Breast epithelium (tissue), 4 donors: ENCODE measurements at regions not wholly inside any gene's neighbourhood (a gene's known extent, or its start where the extent isn't known, plus 50 kb on each side); places are given as distances from the start of the nearest gene placed in this dataset.

Experiments
- DNase-seq, 2 donors: peaks; one replicate each; pipeline ENCODE4 v3.0.0-alpha.2; 2019; ENCODE audit warnings: low spot score in 2 of 2
- H3K27ac ChIP-seq, 2 donors: fragments of 200-600 bp; sonication (generic) in 1 of 2; one replicate each; pipeline ENCODE4 v1.5.1; 2016 to 2019; ENCODE audit warnings: mild to moderate bottlenecking in 1 of 2
- H3K27me3 ChIP-seq, 2 donors: fragments of 200-600 bp; sonication (generic) in 1 of 2; one replicate each; pipeline versions ENCODE4 v1.5.1 to v1.6.0; 2017 to 2019; ENCODE audit warnings: control low read depth in 1 of 2, mild to moderate bottlenecking in 1 of 2
- H3K36me3 ChIP-seq: fragments of 200-600 bp; one replicate; pipeline ENCODE4 v1.5.1; 2019
- H3K4me1 ChIP-seq, 2 donors: fragments of 200-600 bp; sonication (generic); one replicate each; pipeline ENCODE4 v1.5.1; 2016 to 2019; ENCODE audit warnings: control low read depth in 1 of 2
- H3K4me3 ChIP-seq, 3 donors: fragments of 200-600 bp; sonication (generic); 1 replicate in 2 of 3; 2 replicates in 1 of 3; pipeline ENCODE4 v1.5.1; 2016 to 2019; ENCODE audit warnings: mild to moderate bottlenecking in 3 of 3, moderate library complexity in 2 of 3
- H3K9me3 ChIP-seq, 2 donors: fragments of 200-600 bp; sonication (generic) in 1 of 2; one replicate each; pipeline ENCODE4 v1.5.1; 2016 to 2019; ENCODE audit warnings: control low read depth in 1 of 2
- CTCF ChIP-seq, 3 donors: fragments of 450-650 bp; IDR thresholded peaks; one replicate each; pipeline ENCODE4 v1.5.1; 2016 to 2017; ENCODE audit warnings: antibody characterized with exemption in 3 of 3, mild to moderate bottlenecking in 3 of 3, moderate library complexity in 3 of 3
- POLR2A ChIP-seq: fragments of 450-650 bp; IDR thresholded peaks from one replicate; pipeline ENCODE4 v1.6.1; 2016; ENCODE audit warnings: antibody characterized with exemption, mild to moderate bottlenecking, moderate library complexity
- POLR2AphosphoS5 ChIP-seq, 3 donors: sonication (generic); formaldehyde crosslinking; IDR thresholded peaks; one replicate each; pipeline ENCODE4 v1.6.1; 2017; ENCODE audit warnings: antibody characterized with exemption in 3 of 3
- intact Hi-C: fragments of 100-400 bp; cut with DNase I; formaldehyde crosslinking; loops from one replicate; pipeline ENCODE4 v1.15.1; 2023; ENCODE audit warnings: low total_unique reads

- TF ChIP-seq POLR2A (no peak), POLR2AphosphoS5 (IDR thresholded peaks at IDR 0.05) (no peak), CTCF (IDR thresholded peaks at IDR 0.05) (no peak)
- Histone ChIP-seq H3K4me1 (no peaks in the 10 kb centered on the region), H3K36me3 (no peaks in the 10 kb centered on the region), H3K27ac (no peak overlapping the region), H3K9me3 (no peaks in the 10 kb centered on the region), H3K4me3 (no peak overlapping the region), H3K27me3 (no peaks in the 10 kb centered on the region)
- no peak for DNase-seq
- intact Hi-C loops = no loop called here
Observed at GRCh38 chr10:33974976-33975478, 640.6 kb upstream of the NRP1 start.

GRCh38 chr10:33968983-33969382 lies 634.5 kb upstream of the NRP1 start:
- Histone ChIP-seq H3K36me3 (no peaks in the 10 kb centered on the region), H3K9me3 (no peaks in the 10 kb centered on the region), H3K27ac (no peak overlapping the region), H3K27me3 (no peaks in the 10 kb centered on the region), H3K4me1 (no peaks in the 10 kb centered on the region), H3K4me3 (no peak overlapping the region)
- intact Hi-C loops = no loop called here
- DNase-seq = no peak
- no peak for TF ChIP-seq POLR2AphosphoS5 (IDR thresholded peaks at IDR 0.05)
- no peak for TF ChIP-seq POLR2A
- TF ChIP-seq CTCF (IDR thresholded peaks at IDR 0.05) = no peak

- Histone ChIP-seq H3K4me1 (no peaks in the 10 kb centered on the region), H3K36me3 (no peaks in the 10 kb centered on the region), H3K4me3 (no peak overlapping the region), H3K27me3 (no peaks in the 10 kb centered on the region), H3K27ac (no peak overlapping the region), H3K9me3 (no peaks in the 10 kb centered on the region)
- DNase-seq = no peak
- intact Hi-C loops = no loop called here
- TF ChIP-seq POLR2AphosphoS5 (IDR thresholded peaks at IDR 0.05) (no peak), CTCF (IDR thresholded peaks at IDR 0.05) (no peak), POLR2A (no peak)
Observed at GRCh38 chr10:33967606-33968120, 633.2 kb upstream of the NRP1 start.

GRCh38 chr10:33966946-33967345 lies 632.5 kb upstream of the NRP1 start:
- no peaks in the 10 kb centered on the region for H3K9me3 ChIP-seq
- intact Hi-C loops = no loop called here
- TF ChIP-seq CTCF (IDR thresholded peaks at IDR 0.05) = no peak
- no peak for TF ChIP-seq POLR2AphosphoS5 (IDR thresholded peaks at IDR 0.05)
- TF ChIP-seq POLR2A = no peak

GRCh38 chr10:33965795-33966581 lies 631.5 kb upstream of the NRP1 start:
- DNase-seq = peak in 1 of 2 donors; percentile 57
- Histone ChIP-seq H3K4me1 (no peaks in the 10 kb centered on the region), H3K27me3 (no peaks in the 10 kb centered on the region), H3K27ac (no peak overlapping the region), H3K9me3 (no peaks in the 10 kb centered on the region), H3K36me3 (no peaks in the 10 kb centered on the region), H3K4me3 (no peak overlapping the region)
- TF ChIP-seq POLR2AphosphoS5 (IDR thresholded peaks at IDR 0.05) = no peak
- TF ChIP-seq CTCF (IDR thresholded peaks at IDR 0.05) = no peak
- no peak for TF ChIP-seq POLR2A
- intact Hi-C loops = no loop called here

More at GRCh38 chr10:33966946-33967345, 632.5 kb upstream of the NRP1 start:
- Histone ChIP-seq H3K4me3 (no peak overlapping the region), H3K27me3 (no peaks in the 10 kb centered on the region), H3K27ac (no peak overlapping the region), H3K36me3 (no peaks in the 10 kb centered on the region), H3K4me1 (no peaks in the 10 kb centered on the region)
- no peak for DNase-seq
